Neutrophil (primary cell): ENCODE measurements at regions not wholly inside any gene's neighbourhood (a gene's known extent, or its start where the extent isn't known, plus 50 kb on each side); places are given as distances from the start of the nearest gene placed in this dataset.

Source experiments
- H3K27ac ChIP-seq: fragments of 200-600 bp; sonication (generic); 2 replicates; pipeline ENCODE4 v1.5.1; 2016; ENCODE audit warnings: mild to moderate bottlenecking, moderate library complexity
- H3K27me3 ChIP-seq: fragments of 200-600 bp; sonication (generic); 2 replicates; pipeline ENCODE4 v1.6.0; 2016; ENCODE audit warnings: mild to moderate bottlenecking
- H3K36me3 ChIP-seq: fragments of 200-600 bp; sonication (generic); 2 replicates; pipeline ENCODE4 v1.5.1; 2017
- H3K4me1 ChIP-seq, 2 experiments: fragments of 200-600 bp in 1 of 2; sonication (generic) in 1 of 2; 1 replicate in 1 of 2; 2 replicates in 1 of 2; pipeline versions ENCODE4 v1.5.1 to v1.6.1; 2013 to 2016; ENCODE audit warnings: low read depth in 1 of 2, low read length in 1 of 2, mild to moderate bottlenecking in 1 of 2, moderate library complexity in 1 of 2; ENCODE audit not compliant: control insufficient read depth in 1 of 2, insufficient read depth in 1 of 2
- H3K4me3 ChIP-seq, 2 experiments: fragments of 200-600 bp in 1 of 2; sonication (generic) in 1 of 2; 1 replicate in 1 of 2; 2 replicates in 1 of 2; pipeline ENCODE4 v1.5.1; 2013 to 2016; ENCODE audit warnings: low read depth in 1 of 2, low read length in 1 of 2, mild to moderate bottlenecking in 1 of 2, moderate library complexity in 1 of 2
- H3K9me3 ChIP-seq: fragments of 200-600 bp; sonication (generic); 2 replicates; pipeline ENCODE4 v1.5.1; 2016
- TF ChIP-seq, protein P1 (sequence below): fragments of 200-600 bp; sonication (generic); IDR thresholded peaks from 2 replicates; pipeline ENCODE4 v1.5.1; 2016; ENCODE audit warnings: antibody characterized with exemption

DNA sequence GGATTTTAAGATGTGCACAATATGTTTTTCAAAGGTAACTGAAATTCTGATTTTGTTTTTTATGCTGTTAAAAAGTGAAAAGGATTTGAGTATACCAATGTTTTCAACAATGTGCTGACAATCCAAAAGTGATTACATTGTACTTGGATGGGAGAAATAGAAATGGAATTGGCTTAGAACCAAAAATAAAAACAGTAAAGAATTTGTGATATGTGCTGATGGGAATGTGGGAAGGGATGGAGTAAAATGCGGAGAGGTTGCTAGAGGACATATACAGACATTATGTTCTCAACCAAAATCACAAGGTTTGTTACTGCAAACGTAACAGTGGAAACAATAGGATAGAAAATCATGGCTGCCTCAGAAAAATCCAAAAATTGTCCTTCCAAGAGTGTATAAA is 279.3 kb upstream of the TENM4 start:
- TF ChIP-seq, protein P1, sequence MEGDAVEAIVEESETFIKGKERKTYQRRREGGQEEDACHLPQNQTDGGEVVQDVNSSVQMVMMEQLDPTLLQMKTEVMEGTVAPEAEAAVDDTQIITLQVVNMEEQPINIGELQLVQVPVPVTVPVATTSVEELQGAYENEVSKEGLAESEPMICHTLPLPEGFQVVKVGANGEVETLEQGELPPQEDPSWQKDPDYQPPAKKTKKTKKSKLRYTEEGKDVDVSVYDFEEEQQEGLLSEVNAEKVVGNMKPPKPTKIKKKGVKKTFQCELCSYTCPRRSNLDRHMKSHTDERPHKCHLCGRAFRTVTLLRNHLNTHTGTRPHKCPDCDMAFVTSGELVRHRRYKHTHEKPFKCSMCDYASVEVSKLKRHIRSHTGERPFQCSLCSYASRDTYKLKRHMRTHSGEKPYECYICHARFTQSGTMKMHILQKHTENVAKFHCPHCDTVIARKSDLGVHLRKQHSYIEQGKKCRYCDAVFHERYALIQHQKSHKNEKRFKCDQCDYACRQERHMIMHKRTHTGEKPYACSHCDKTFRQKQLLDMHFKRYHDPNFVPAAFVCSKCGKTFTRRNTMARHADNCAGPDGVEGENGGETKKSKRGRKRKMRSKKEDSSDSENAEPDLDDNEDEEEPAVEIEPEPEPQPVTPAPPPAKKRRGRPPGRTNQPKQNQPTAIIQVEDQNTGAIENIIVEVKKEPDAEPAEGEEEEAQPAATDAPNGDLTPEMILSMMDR: no peak
- H3K27ac ChIP-seq: no peak overlapping the region
- no peaks in the 10 kb centered on the region for H3K9me3 ChIP-seq
- H3K4me3 ChIP-seq: no peak overlapping the region
- H3K4me1 ChIP-seq: no peaks in the 10 kb centered on the region
- no peaks in the 10 kb centered on the region for H3K27me3 ChIP-seq
- H3K36me3 ChIP-seq: no peaks in the 10 kb centered on the region

DNA sequence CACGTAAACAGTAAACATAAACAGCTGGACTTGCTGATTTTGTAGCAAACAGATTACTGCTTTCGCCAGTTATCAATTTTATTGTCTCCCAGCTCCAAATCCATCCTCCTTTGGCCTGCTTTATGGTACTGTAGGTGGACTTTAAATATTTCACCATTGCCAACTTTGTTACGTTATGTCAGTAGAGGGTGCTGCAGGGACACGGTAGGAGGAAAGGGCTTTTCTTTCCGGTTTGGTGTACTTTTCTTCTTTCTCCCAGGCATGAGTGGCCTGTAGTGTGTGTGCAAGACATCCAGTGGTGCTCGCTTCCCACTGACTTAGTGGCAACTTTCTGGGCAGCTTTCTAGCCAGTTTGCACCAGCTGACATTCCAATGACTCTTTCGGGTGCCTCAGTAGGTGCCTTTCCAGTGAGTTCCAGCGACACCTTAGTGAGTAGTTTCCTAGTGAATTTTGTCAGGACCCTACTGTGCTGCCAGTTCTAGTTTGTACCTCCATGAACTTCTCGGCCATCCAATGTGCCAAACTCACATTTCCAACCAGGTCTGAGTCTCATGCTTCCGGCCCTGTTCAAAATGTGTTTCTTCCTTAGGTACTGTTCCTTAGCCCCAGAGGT is 267.6 kb upstream of the TENM4 start:
- no peaks in the 10 kb centered on the region for H3K36me3 ChIP-seq
- H3K27ac ChIP-seq: no peak overlapping the region
- H3K4me3 ChIP-seq: no peak overlapping the region
- H3K9me3 ChIP-seq: no peaks in the 10 kb centered on the region
- no peaks in the 10 kb centered on the region for H3K27me3 ChIP-seq
- no peaks in the 10 kb centered on the region for H3K4me1 ChIP-seq
- TF ChIP-seq, protein P1: no peak

DNA sequence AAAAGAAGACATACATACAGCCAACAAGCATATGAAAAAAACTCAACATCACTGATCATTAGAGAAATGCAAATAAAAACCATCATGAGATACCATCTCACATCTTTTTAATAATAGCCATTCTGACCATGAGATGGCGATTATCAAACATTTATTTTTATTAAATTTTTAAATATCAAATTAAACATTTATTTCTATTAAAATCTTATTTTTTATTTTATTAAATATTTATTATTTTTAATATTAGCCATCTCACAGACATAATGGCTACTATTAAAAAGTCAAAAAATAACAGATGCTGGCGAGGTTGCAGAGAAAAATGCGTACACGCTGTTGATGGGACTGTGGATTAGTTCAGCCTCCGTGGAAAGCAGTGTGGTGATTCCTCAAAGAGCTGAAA is 264.8 kb upstream of the TENM4 start:
- Histone ChIP-seq H3K27ac (no peak overlapping the region), H3K36me3 (no peaks in the 10 kb centered on the region), H3K4me3 (no peak overlapping the region), H3K4me1 (no peaks in the 10 kb centered on the region), H3K9me3 (no peaks in the 10 kb centered on the region), H3K27me3 (no peaks in the 10 kb centered on the region)
- TF ChIP-seq, protein P1: no peak

DNA sequence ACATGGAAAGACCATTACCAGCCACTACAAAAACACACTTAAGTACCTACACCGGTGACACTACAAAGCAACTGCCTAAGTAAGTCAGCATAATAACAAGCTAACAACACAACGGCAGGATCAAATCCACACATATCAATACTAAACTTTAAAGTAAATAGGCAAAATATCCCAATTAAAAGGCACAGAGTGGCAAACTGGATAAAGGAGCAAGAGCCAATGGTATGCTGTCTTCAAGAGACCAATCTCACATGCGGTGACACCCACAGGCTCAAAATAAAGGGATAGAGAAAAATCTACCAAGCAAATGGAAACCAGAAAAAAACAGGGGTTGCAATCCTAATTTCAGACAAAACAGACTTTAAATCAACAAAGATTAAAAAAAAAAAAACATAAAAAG is 261.5 kb upstream of the TENM4 start:
- TF ChIP-seq, protein P1: no peak
- H3K9me3 ChIP-seq: no peaks in the 10 kb centered on the region
- H3K4me1 ChIP-seq: no peaks in the 10 kb centered on the region
- H3K36me3 ChIP-seq: no peaks in the 10 kb centered on the region
- H3K27me3 ChIP-seq: no peaks in the 10 kb centered on the region
- H3K27ac ChIP-seq: no peak overlapping the region
- H3K4me3 ChIP-seq: no peak overlapping the region

DNA sequence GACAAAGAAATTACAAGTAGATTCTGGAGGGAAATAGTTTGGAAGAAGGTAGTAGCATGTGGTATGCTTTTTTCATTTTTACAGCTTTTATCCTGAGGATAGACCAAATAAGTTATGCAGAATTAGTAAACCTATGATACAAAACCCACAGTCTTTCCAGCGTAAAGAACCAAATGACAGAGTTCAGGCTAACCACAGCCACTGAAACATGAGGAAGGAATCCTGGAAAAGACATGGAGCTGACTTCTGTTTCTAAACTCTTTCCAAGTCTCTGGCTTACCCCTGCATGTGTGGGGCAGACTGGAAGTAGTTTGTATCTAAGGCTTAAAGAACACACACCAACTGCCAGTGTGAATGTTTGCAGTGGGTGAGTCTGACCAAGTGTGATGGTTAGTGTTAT is 258.4 kb upstream of the TENM4 start:
- Histone ChIP-seq H3K36me3 (no peaks in the 10 kb centered on the region), H3K9me3 (no peaks in the 10 kb centered on the region), H3K4me3 (no peak overlapping the region), H3K4me1 (no peaks in the 10 kb centered on the region), H3K27ac (no peak overlapping the region), H3K27me3 (no peaks in the 10 kb centered on the region)
- TF ChIP-seq, protein P1: no peak

DNA sequence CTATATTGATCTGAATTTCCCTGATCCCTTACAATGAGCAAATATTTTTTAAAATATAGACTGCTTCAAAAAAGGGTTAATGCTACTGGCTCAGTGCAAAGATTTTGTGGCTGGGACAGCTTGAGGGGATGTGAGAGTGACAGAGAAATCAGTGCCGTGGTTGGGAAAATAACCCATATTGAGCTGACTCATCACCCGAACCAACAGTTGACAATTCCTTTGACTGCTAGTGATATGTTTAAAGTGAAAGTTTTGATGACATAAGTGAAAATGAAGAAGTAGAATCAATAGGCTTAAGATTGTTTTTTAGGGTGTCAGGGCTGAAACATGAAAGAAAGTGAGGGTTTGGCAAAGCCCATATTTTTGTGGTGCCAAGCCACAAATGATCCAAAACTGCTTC is 257.1 kb upstream of the TENM4 start:
- H3K27ac ChIP-seq: no peak overlapping the region
- H3K9me3 ChIP-seq: no peaks in the 10 kb centered on the region
- no peak overlapping the region for H3K4me3 ChIP-seq
- H3K36me3 ChIP-seq: no peaks in the 10 kb centered on the region
- no peaks in the 10 kb centered on the region for H3K4me1 ChIP-seq
- no peaks in the 10 kb centered on the region for H3K27me3 ChIP-seq
- TF ChIP-seq, protein P1: no peak
